ENCODE measurements at regions not wholly inside any gene's neighbourhood (a gene's known extent, or its start where the extent isn't known, plus 50 kb on each side); places are given as distances from the start of the nearest gene placed in this dataset.
A peak's percentile ranks its signal among the peaks of the same experiment; 100 is the strongest.

GRCh38 chr13:67651908-67652465, 421.9 kb upstream of the PCDH9 start:
- Histone ChIP-seq H3K9ac (ENCODE audit: low read length) (no peak overlapping the region), H3K9me3 (ENCODE audit: insufficient read depth, low read length) (no peaks in the 10 kb centered on the region), H3K4me3 (ENCODE audit: insufficient read depth, low read length, poor library complexity, severe bottlenecking) (no peak overlapping the region), H3K27me3 (ENCODE audit: low read length) (no peaks in the 10 kb centered on the region), H4K20me1 (ENCODE audit: low read depth, low read length) (no peaks in the 10 kb centered on the region), H3K4me2 (ENCODE audit: low read depth, low read length, poor library complexity, severe bottlenecking) (no peak overlapping the region), H3K9me2 (replicated peaks; ENCODE audit: insufficient read depth, low read length) (no peaks in the 10 kb centered on the region), H3K79me2 (ENCODE audit: insufficient read depth, low read length) (no peaks in the 10 kb centered on the region), H3K27ac (ENCODE audit: low read depth, low read length) (no peak overlapping the region), H3K36me3 (ENCODE audit: low read length) (no peaks in the 10 kb centered on the region), H2AFZ (ENCODE audit: low read depth, low read length, severe bottlenecking) (peak overlapping the region; percentile 56), H3F3A (ENCODE audit: insufficient read depth) (no peaks in the 10 kb centered on the region)
- TF ChIP-seq CTCF (IDR thresholded peaks at IDR 0.05; ENCODE audit: insufficient read depth, low read length, poor library complexity, severe bottlenecking): no peak

- Histone ChIP-seq H3K4me2 (ENCODE audit: low read depth, low read length, poor library complexity, severe bottlenecking) (no peak overlapping the region), H3K27me3 (ENCODE audit: low read length) (no peaks in the 10 kb centered on the region), H4K20me1 (ENCODE audit: low read depth, low read length) (no peaks in the 10 kb centered on the region), H3K9ac (ENCODE audit: low read length) (no peak overlapping the region), H3K36me3 (ENCODE audit: low read length) (no peaks in the 10 kb centered on the region), H2AFZ (ENCODE audit: low read depth, low read length, severe bottlenecking) (no peak overlapping the region), H3K9me3 (ENCODE audit: insufficient read depth, low read length) (no peaks in the 10 kb centered on the region), H3F3A (ENCODE audit: insufficient read depth) (no peaks in the 10 kb centered on the region), H3K4me3 (ENCODE audit: insufficient read depth, low read length, poor library complexity, severe bottlenecking) (no peak overlapping the region), H3K79me2 (ENCODE audit: insufficient read depth, low read length) (no peaks in the 10 kb centered on the region), H3K9me2 (replicated peaks; ENCODE audit: insufficient read depth, low read length) (no peaks in the 10 kb centered on the region), H3K27ac (ENCODE audit: low read depth, low read length) (no peak overlapping the region)
- TF ChIP-seq CTCF (IDR thresholded peaks at IDR 0.05; ENCODE audit: insufficient read depth, low read length, poor library complexity, severe bottlenecking): no peak
- TF ChIP-seq EZH2phosphoT487 (conservative IDR thresholded peaks at IDR 0.05; ENCODE audit: low read length): no peak
Measured at GRCh38 chr13:67650471-67650870, 420.3 kb upstream of the PCDH9 start.

DNA sequence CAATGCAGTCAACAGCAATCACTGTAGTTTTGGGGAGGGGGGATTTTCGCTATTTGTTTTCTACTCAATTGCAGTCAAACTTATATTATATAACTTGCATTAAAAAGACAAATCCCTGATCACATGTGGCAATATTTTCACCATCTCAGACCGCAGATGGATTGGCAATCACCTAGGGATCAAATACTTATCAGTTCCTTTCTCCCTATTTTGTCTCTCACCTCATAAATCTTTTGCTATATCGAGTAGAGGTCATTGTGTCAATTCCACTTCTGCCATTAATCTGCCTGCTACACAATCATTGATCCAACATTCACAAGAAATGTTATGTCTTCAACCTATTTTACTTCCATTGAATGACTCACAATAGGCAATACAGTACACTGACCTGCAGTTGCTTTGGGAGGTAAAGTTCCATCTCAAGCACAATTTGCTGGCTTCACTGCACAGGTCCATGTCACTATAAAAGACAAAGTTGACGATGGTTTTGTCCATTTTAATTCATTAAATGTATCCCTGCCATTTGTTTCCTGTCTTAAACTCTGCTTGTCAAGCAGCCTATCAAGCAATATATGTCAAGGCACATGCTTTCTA, 415.8 kb upstream of the PCDH9 start:
- Histone ChIP-seq H3K4me2 (ENCODE audit: low read depth, low read length, poor library complexity, severe bottlenecking) (no peak overlapping the region), H3K9ac (ENCODE audit: low read length) (no peak overlapping the region), H3K27me3 (ENCODE audit: low read length) (no peaks in the 10 kb centered on the region), H3K9me2 (replicated peaks; ENCODE audit: insufficient read depth, low read length) (no peaks in the 10 kb centered on the region), H3K36me3 (ENCODE audit: low read length) (no peaks in the 10 kb centered on the region), H3K79me2 (ENCODE audit: insufficient read depth, low read length) (no peaks in the 10 kb centered on the region), H2AFZ (ENCODE audit: low read depth, low read length, severe bottlenecking) (no peak overlapping the region), H3K4me3 (ENCODE audit: insufficient read depth, low read length, poor library complexity, severe bottlenecking) (no peak overlapping the region), H3K9me3 (ENCODE audit: insufficient read depth, low read length) (no peaks in the 10 kb centered on the region), H3F3A (ENCODE audit: insufficient read depth) (no peaks in the 10 kb centered on the region), H3K27ac (ENCODE audit: low read depth, low read length) (no peak overlapping the region), H4K20me1 (ENCODE audit: low read depth, low read length) (no peaks in the 10 kb centered on the region)
- TF ChIP-seq EZH2phosphoT487 (conservative IDR thresholded peaks at IDR 0.05; ENCODE audit: low read length) (no peak), CTCF (IDR thresholded peaks at IDR 0.05; ENCODE audit: insufficient read depth, low read length, poor library complexity, severe bottlenecking) (no peak)
